OCI-LY1 (cell line): ENCODE measurements at regions not wholly inside any gene's neighbourhood (a gene's known extent, or its start where the extent isn't known, plus 50 kb on each side); places are given as distances from the start of the nearest gene placed in this dataset.

Experiments used
- CTCF ChIP-seq: fragments of 200-600 bp; sonication (generic), shearing (Covaris generic); IDR thresholded peaks from 2 replicates; pipeline ENCODE4 v1.5.1; 2017; ENCODE audit warnings: mild to moderate bottlenecking, antibody characterized with exemption, low read length, moderate library complexity, mixed read lengths
- EZH2 ChIP-seq: fragments of 200-600 bp; sonication (generic), shearing (Covaris generic); IDR thresholded peaks from 2 replicates; pipeline ENCODE4 v1.8.0; 2017; ENCODE audit warnings: borderline replicate concordance, mixed run types, mild to moderate bottlenecking, antibody characterized with exemption, low read length, moderate library complexity, mixed read lengths

- TF ChIP-seq CTCF, result no peak
- no peak for TF ChIP-seq EZH2
These were observed 68.5 kb upstream of the TENT5A start for GRCh38 chr6:81820980-81821379.
